Activated naive CD4-positive, alpha-beta T cell treated with anti-CD3 and anti-CD28 coated beads, Interleukin-2, amount 10 ng/mL, durations not matched to agents 7 days and 5 days (primary cell): ENCODE measurements at regions not wholly inside any gene's neighbourhood (a gene's known extent, or its start where the extent isn't known, plus 50 kb on each side); places are given as distances from the start of the nearest gene placed in this dataset.
"Not testable (repeated sequence)": the region's sequence is repeated elsewhere in the genome, so short reads cannot be mapped to it uniquely, and the experiment has no call there.

Source experiments
- CTCF ChIA-PET: fragments of 350-600 bp; sonication (Branson Sonifier 250); formaldehyde crosslinking; loops from one replicate; lab custom pipeline; 2021; ENCODE audit warnings: antibody characterized with exemption; lab: Charles Lee
- DNase-seq: peaks from one replicate; pipeline ENCODE4 v3.0.0-alpha.2; 2020
- H3K27ac Mint-ChIP-seq: one replicate; pipeline ENCODE4 v1.8.0; 2021; ENCODE audit warnings: mild to moderate bottlenecking, moderate library complexity, mixed read lengths
- H3K27me3 Mint-ChIP-seq: one replicate; pipeline ENCODE4 v1.8.0; 2021; ENCODE audit warnings: mild to moderate bottlenecking, mixed read lengths
- H3K36me3 Mint-ChIP-seq: one replicate; pipeline ENCODE4 v1.8.0; 2021; ENCODE audit warnings: mixed read lengths
- H3K4me1 Mint-ChIP-seq: one replicate; pipeline ENCODE4 v1.8.0; 2021; ENCODE audit warnings: mixed read lengths
- H3K4me3 Mint-ChIP-seq: one replicate; pipeline ENCODE4 v1.8.0; 2021; ENCODE audit warnings: mild to moderate bottlenecking, moderate library complexity, mixed read lengths
- H3K9me3 Mint-ChIP-seq: one replicate; pipeline ENCODE4 v1.8.0; 2021; ENCODE audit warnings: mixed read lengths

DNA sequence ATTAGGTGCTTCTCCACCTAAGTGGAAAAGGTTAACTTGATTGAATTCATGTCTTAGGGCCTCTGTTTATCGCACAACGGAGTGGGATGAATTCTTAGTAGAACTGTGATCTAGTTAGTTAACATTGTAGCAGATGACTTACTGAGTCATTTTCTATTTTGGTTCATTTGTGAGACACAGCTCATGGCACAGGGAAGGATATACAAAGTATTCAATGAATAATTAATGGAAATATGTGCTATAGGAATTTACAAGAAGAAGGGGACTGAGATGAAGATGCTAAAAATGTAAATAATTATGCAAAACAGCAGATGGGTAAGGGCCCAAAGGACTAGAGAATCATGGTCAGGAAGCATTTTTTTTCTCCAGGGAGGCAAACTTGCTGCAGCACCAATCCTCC is 1950.9 kb downstream of the KHDRBS2 start:
- H3K9me3 Mint-ChIP-seq, H3K4me1 Mint-ChIP-seq, H3K27me3 Mint-ChIP-seq, CTCF ChIA-PET, H3K27ac Mint-ChIP-seq, H3K4me3 Mint-ChIP-seq, DNase-seq, H3K36me3 Mint-ChIP-seq: not testable (repeated sequence)

GRCh38 chr6:60333708-60334107 is 1952.3 kb downstream of the KHDRBS2 start:
- H3K27me3 Mint-ChIP-seq, H3K36me3 Mint-ChIP-seq, H3K27ac Mint-ChIP-seq, H3K9me3 Mint-ChIP-seq, H3K4me3 Mint-ChIP-seq, H3K4me1 Mint-ChIP-seq, DNase-seq, CTCF ChIA-PET: not testable (repeated sequence)

GRCh38 chr6:60308939-60309338 is 1977.1 kb downstream of the KHDRBS2 start:
- H3K27me3 Mint-ChIP-seq, H3K4me3 Mint-ChIP-seq, DNase-seq, H3K9me3 Mint-ChIP-seq, H3K27ac Mint-ChIP-seq, H3K4me1 Mint-ChIP-seq, H3K36me3 Mint-ChIP-seq, CTCF ChIA-PET: not testable (repeated sequence)
